K562 (cell line): ENCODE measurements at regions not wholly inside any gene's neighbourhood (a gene's known extent, or its start where the extent isn't known, plus 50 kb on each side); places are given as distances from the start of the nearest gene placed in this dataset.

Experiments
- ATAC-seq: fragments of 200-7000 bp; cut with Tn5 transposase; 3 replicates; pipeline ENCODE4 v1.9.1; 2020; ENCODE audit warnings: moderate library complexity
- BruUV-seq: library from RNA; stranded (reverse); fragments of 400-500 nt; replicated peaks from 2 replicates; lab custom pipeline; 2021; lab: Mats Ljungman, UMichigan
- CTCF ChIA-PET: fragments of 300-600 bp; formaldehyde crosslinking; extraction: SDS; loops from one replicate; lab custom pipeline; 2021; ENCODE audit warnings: low intra/inter-chr PET ratio; lab: Yijun Ruan, JAX
- POLR2A ChIA-PET: fragments of 300-600, 350-650 bp; sonication (Branson Sonifier 250); formaldehyde crosslinking; extraction: SDS; loops from one replicate; lab custom pipeline; 2021; ENCODE audit warnings: antibody characterized with exemption, inconsistent platforms; lab: Yijun Ruan, JAX
- DNase-seq, 4 experiments: peaks; one replicate each; pipeline versions ENCODE4 v3.0.0 to v3.0.0-alpha.2; 2011 to 2018; ENCODE audit warnings: low spot score in 3 of 4, mixed read lengths in 3 of 4; ENCODE audit errors: extremely low read depth in 1 of 4
- FAIRE-seq: peaks from 2 replicates; lab custom pipeline; 2011; peaks lifted over from hg19 to GRCh38; lab: Jason Lieb, UNC
- H2AFZ ChIP-seq: 2 replicates; pipeline ENCODE4 v1.6.0; 2011; ENCODE audit warnings: low read depth, low read length, control low read depth, inconsistent platforms
- H3K27ac ChIP-seq: fragments of 200-600 bp; 3 replicates; pipeline ENCODE4 v1.8.0; 2011; ENCODE audit warnings: low read depth, mild to moderate bottlenecking, control low read depth, inconsistent platforms, low read length, moderate library complexity, mixed read lengths; ENCODE audit errors: extremely low read depth
- H3K27me3 ChIP-seq, 2 experiments: fragments of 300-600 bp in 1 of 2; 2 replicates in 1 of 2; 3 replicates in 1 of 2; pipeline versions ENCODE4 v1.6.0 to v1.8.0; 2011; ENCODE audit warnings: inconsistent platforms in 2 of 2, low read length in 2 of 2, mild to moderate bottlenecking in 1 of 2, mixed read lengths in 1 of 2, moderate library complexity in 1 of 2; ENCODE audit not compliant: control insufficient read depth in 2 of 2, insufficient read depth in 2 of 2
- H3K36me3 ChIP-seq: fragments of 300-600 bp; 3 replicates; pipeline ENCODE4 v1.8.0; 2011; ENCODE audit warnings: mild to moderate bottlenecking, low read length, inconsistent platforms; ENCODE audit not compliant: control insufficient read depth, insufficient read depth
- H3K4me1 ChIP-seq, 2 experiments: fragments of 200-600 bp in 1 of 2; replicated peaks in 1 of 2; 2 replicates in 1 of 2; 3 replicates in 1 of 2; pipeline versions ENCODE4 v1.5.1 to v1.8.0; 2011; ENCODE audit warnings: inconsistent platforms in 2 of 2, low read length in 2 of 2, mild to moderate bottlenecking in 1 of 2, mixed read lengths in 1 of 2, moderate library complexity in 1 of 2; ENCODE audit not compliant: control insufficient read depth in 2 of 2, insufficient read depth in 2 of 2
- H3K4me2 ChIP-seq: 2 replicates; pipeline ENCODE4 v1.6.1; 2011; ENCODE audit warnings: low read length, control low read depth, inconsistent platforms, mixed read lengths; ENCODE audit not compliant: insufficient read depth
- H3K4me3 ChIP-seq: fragments of 200-600 bp; sonication (generic), shearing (Covaris generic); 2 replicates; pipeline ENCODE4 v1.5.1; 2016; ENCODE audit warnings: control low read depth, inconsistent platforms
- H3K79me2 ChIP-seq: fragments of 200-600 bp; 3 replicates; pipeline ENCODE4 v1.8.0; 2011; ENCODE audit warnings: low read length, inconsistent platforms; ENCODE audit not compliant: control insufficient read depth, insufficient read depth
- H3K9ac ChIP-seq, 2 experiments: 2 replicates each; pipeline versions ENCODE4 v1.6.0 to v1.6.1; 2011; ENCODE audit warnings: low read depth in 2 of 2, low read length in 2 of 2, control low read depth in 1 of 2, inconsistent platforms in 1 of 2, mild to moderate bottlenecking in 1 of 2, mixed read lengths in 1 of 2; ENCODE audit not compliant: insufficient read depth in 1 of 2
- H3K9me1 ChIP-seq: one replicate; pipeline ENCODE4 v1.6.0; 2011; ENCODE audit warnings: inconsistent platforms, mild to moderate bottlenecking, low read length, moderate library complexity; ENCODE audit not compliant: control insufficient read depth, insufficient read depth
- H3K9me3 ChIP-seq: replicated peaks from 2 replicates; pipeline ENCODE4 v1.5.1; 2011; ENCODE audit warnings: low read depth, low read length, inconsistent platforms; ENCODE audit not compliant: control insufficient read depth, insufficient read depth
- H4K20me1 ChIP-seq: replicated peaks from 2 replicates; pipeline ENCODE4 v1.6.1; 2011; ENCODE audit warnings: low read length, inconsistent platforms, mixed read lengths; ENCODE audit not compliant: control insufficient read depth, insufficient read depth
- HNRNPH1 ChIP-seq: fragments of 200-400 bp; formaldehyde crosslinking; optimal IDR thresholded peaks from 2 replicates; pipeline ENCODE3; 2017; ENCODE audit warnings: low read depth, mild to moderate bottlenecking, low read length, moderate library complexity
- PHB ChIP-seq: fragments of 250-450 bp; sonication (Bioruptor Pico); IDR thresholded peaks from 2 replicates; pipeline ENCODE4 v1.5.0; 2021
- RBFOX2 ChIP-seq: fragments of 200-400 bp; formaldehyde crosslinking; IDR thresholded peaks from 2 replicates; pipeline ENCODE4 v1.6.1; 2017; ENCODE audit warnings: low read depth, mild to moderate bottlenecking, low read length, moderate library complexity
- RHOXF2B ChIP-seq: fragments of 250-450 bp; sonication (Bioruptor Pico); conservative IDR thresholded peaks from 2 replicates; pipeline ENCODE4 v1.5.1; 2021
- SRSF7 ChIP-seq: fragments of 200-400 bp; formaldehyde crosslinking; optimal IDR thresholded peaks from 2 replicates; pipeline ENCODE3; 2017; ENCODE audit warnings: mild to moderate bottlenecking, low read depth, low read length
- TRIM28 ChIP-seq: fragments of 450-650 bp; IDR thresholded peaks from 2 replicates; pipeline ENCODE4 v1.6.1; 2017
- ZNF668 ChIP-seq: fragments of 250-450 bp; sonication (Bioruptor Pico); IDR thresholded peaks from 2 replicates; pipeline ENCODE4 v1.8.0; 2022; ENCODE audit warnings: mild to moderate bottlenecking, inconsistent platforms
- ZNF778 ChIP-seq: fragments of 450-650 bp; formaldehyde crosslinking; IDR thresholded peaks from 2 replicates; pipeline ENCODE4 v1.4.0; 2020; ENCODE audit warnings: mild to moderate bottlenecking, moderate library complexity
- WGBS: fragments of 100-300 bp; shearing (Covaris generic); methylation state at CpG from one replicate; pipeline ENCODE4 v1.1.6; 2016; ENCODE audit warnings: low coverage, mixed read lengths; ENCODE audit not compliant: insufficient coverage; ENCODE audit errors: missing lambda C conversion rate; 5-methylcytosine and 5-hydroxymethylcytosine counted together
- in situ Hi-C: fragments of 300-500 bp; cut with MboI; formaldehyde crosslinking; loops from 4 replicates; pipeline ENCODE4 v1.15.0; 2018; ENCODE audit warnings: inconsistent platforms, mixed read lengths
- intact Hi-C: fragments of 100-400 bp; cut with micrococcal nuclease; formaldehyde crosslinking; loops from 2 replicates; pipeline ENCODE4 v1.14.2; 2022
- TF ChIP-seq, protein P1 (sequence below): fragments of 450-650 bp; formaldehyde crosslinking; IDR thresholded peaks from 2 replicates; pipeline ENCODE4 v1.4.0; 2020; ENCODE audit warnings: mild to moderate bottlenecking, mixed read lengths

- 0% methylated on average over 3 of the region's 3 CpGs for WGBS
- intact Hi-C loops (no loop called here), in situ Hi-C loops (no loop called here)
- FAIRE-seq, result no peak
- no peak for DNase-seq
- Histone ChIP-seq H3K79me2 (no peaks in the 10 kb centered on the region), H3K27ac (no peak overlapping the region), H3K9ac (no peak overlapping the region), H4K20me1 (no peaks in the 10 kb centered on the region), H3K4me3 (no peak overlapping the region), H3K4me2 (no peak overlapping the region), H3K9me3 (no peaks in the 10 kb centered on the region; the same call in 1 of the 2 replicates), H3K4me1 (no peaks in the 10 kb centered on the region), H3K9me1 (no peaks in the 10 kb centered on the region), H2AFZ (no peak overlapping the region), H3K36me3 (no peaks in the 10 kb centered on the region), H3K27me3 (no peaks in the 10 kb centered on the region)
- ChIA-PET POLR2A (no interaction called here), CTCF (no interaction called here)
- ATAC-seq, result no peak
- no TSS peak for BruUV-seq
- TF ChIP-seq, protein P1, sequence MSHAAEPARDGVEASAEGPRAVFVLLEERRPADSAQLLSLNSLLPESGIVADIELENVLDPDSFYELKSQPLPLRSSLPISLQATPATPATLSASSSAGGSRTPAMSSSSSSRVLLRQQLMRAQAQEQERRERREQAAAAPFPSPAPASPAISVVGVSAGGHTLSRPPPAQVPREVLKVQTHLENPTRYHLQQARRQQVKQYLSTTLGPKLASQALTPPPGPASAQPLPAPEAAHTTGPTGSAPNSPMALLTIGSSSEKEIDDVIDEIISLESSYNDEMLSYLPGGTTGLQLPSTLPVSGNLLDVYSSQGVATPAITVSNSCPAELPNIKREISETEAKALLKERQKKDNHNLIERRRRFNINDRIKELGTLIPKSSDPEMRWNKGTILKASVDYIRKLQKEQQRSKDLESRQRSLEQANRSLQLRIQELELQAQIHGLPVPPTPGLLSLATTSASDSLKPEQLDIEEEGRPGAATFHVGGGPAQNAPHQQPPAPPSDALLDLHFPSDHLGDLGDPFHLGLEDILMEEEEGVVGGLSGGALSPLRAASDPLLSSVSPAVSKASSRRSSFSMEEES, result no peak
- TF ChIP-seq SRSF7 (no peak), RBFOX2 (no peak), HNRNPH1 (no peak), ZNF668 (CRISPR knock-in tag) (no peak)
These were observed 202.9 kb downstream of the TRAM1L1 start for GRCh38 chr4:116882503-116882902.

GRCh38 chr4:116881077-116881476, 204.3 kb downstream of the TRAM1L1 start:
- no peak overlapping the region for H2AFZ ChIP-seq
- H3K4me3 ChIP-seq, result no peak overlapping the region
- no peak overlapping the region for H3K27ac ChIP-seq
- FAIRE-seq (no peak), ATAC-seq (no peak), DNase-seq (no peak)
- H3K9ac ChIP-seq, result no peak overlapping the region
- intact Hi-C loops, result no loop called here
- no peaks in the 10 kb centered on the region for H3K4me1 ChIP-seq
- no peaks in the 10 kb centered on the region; the same call in 1 of the 2 replicates for H3K9me3 ChIP-seq
- CTCF ChIA-PET, result no interaction called here
- H3K9me1 ChIP-seq, result no peaks in the 10 kb centered on the region
- H4K20me1 ChIP-seq, result no peaks in the 10 kb centered on the region
- H3K79me2 ChIP-seq, result no peaks in the 10 kb centered on the region
- in situ Hi-C loops, result no loop called here
- H3K4me2 ChIP-seq, result no peak overlapping the region
- WGBS, result 0% methylated on average over 1 of the region's 1 CpG
- no TSS peak for BruUV-seq
- POLR2A ChIA-PET, result no interaction called here
- TF ChIP-seq ZNF778 (CRISPR knock-in tag) (no peak), TRIM28 (no peak), RHOXF2B (CRISPR knock-in tag) (no peak), PHB (CRISPR knock-in tag) (no peak)
- H3K27me3 ChIP-seq, result no peaks in the 10 kb centered on the region
- H3K36me3 ChIP-seq, result no peaks in the 10 kb centered on the region
